GM21390 (cell line): ENCODE measurements at regions not wholly inside any gene's neighbourhood (a gene's known extent, or its start where the extent isn't known, plus 50 kb on each side); places are given as distances from the start of the nearest gene placed in this dataset.

Source experiments
- ATAC-seq: cut with Tn5 transposase; IDR thresholded peaks from one replicate; pipeline ENCODE4 v1.9.1; 2021; ENCODE audit not compliant: unreplicated experiment

DNA sequence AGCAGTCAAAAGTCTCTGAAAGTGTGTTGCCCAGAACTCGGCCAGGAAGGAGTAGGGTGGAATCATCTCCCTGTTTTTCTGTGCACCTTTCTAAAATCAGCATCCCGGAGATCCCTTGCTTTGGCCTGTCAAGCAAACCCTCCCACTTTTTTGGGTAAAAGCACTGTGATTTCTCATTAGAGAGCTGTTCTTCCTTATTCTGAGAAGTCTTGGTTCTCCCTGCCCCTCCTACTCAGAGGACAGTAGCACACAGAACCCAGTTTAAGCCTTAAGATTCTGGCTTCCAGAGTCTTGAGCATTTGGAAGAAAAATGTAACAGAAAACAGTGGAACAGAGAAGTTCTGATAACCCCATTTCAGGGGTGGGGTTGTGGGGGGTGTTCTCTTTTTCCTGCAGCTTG lies 52.6 kb upstream of the KATNAL1 start:
- ATAC-seq = no peak

DNA sequence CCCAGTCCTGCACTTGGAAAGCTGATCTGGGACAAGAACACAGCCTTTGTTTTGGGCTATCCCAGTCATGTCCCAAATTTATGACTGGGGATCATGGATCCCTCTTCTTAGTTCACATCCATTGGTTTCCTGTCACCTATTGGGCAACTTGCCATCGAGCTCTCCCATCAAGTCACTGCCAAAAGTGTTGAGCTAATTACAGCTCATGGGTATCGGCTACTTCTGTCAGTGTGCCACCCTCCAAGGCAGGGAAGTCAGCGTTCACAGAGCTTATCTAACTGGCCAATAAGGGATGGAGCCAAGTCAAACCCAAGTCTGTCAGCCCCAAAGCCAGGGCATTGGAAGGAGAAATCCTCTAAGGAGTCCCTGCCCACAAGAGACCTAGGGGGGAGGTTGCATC lies 53.2 kb upstream of the KATNAL1 start:
- ATAC-seq = no peak

DNA sequence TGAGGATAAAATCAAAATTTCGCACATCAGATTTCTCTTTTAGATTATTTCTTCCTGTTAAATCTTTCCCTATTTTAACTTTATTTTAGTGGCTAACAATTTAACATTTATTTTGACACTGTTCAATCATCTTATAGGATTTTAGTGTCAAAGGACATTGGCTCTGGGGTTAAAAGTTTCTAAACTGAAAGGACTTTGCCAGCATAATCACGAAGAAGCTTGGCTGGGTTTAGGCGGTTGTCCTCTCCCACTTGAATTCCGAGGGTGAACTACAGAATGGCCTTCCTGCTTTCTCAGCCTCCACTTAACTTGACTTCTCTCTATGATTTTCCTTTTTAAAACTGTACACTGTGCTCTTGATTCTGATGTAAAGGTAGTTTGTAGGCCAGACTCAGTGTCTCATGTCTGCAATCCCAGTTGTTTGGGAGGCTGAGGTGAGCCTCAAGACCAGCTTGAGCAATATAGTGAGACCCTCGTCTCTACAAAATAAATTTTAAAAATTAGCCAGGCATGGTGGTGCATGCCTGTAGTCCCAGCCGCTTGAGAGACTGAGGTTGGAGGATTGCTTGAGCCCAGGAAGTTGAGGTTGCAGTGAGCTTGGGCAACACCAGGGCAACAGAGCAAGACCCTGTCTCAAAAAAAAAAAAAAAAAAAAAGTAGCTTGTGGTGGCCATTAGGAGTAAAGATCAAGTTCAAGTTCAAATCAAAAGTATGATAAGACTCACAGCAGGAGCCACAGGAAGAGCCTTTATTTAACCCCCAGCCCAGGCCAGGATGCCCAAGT lies 54.8 kb upstream of the KATNAL1 start:
- no peak for ATAC-seq

DNA sequence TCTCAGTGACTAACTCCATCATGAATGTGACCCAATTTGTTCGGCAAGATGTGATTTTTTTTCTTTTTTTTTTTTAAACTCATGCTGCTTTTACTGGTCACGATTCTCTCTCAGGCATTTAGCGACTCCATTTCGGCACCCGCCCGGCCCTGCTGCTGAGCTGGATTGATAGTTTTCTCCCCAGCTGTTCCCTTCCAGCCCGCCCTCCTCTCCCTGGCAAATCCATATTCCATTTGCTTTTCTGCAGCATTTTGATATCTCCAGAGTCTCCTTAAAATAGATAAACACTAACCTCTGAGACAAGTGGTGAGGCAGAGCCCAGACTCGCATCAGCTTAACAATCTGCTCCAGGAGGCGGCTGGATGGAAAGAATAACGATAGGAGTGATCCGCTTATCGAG lies 55.5 kb upstream of the KATNAL1 start:
- ATAC-seq = no peak

DNA sequence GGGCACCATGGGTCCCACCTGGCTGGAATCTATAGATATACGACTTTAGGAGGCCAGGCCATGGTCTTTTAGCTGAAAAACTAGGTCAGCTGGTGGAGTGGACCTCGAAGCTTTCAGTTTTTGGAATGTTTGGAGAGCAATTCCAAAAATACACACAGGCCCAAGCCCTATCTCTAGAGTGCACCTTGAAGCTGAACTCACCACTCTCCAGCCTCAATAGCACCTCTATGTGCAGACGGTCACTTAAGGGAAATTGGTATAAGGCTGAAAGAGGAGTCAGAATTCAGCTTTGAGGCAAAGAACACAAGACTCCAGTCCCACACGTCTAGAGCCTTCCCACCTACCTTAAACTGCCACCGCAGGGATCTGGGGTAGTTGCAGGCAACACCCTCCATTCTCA lies 56.4 kb upstream of the KATNAL1 start:
- no peak for ATAC-seq

DNA sequence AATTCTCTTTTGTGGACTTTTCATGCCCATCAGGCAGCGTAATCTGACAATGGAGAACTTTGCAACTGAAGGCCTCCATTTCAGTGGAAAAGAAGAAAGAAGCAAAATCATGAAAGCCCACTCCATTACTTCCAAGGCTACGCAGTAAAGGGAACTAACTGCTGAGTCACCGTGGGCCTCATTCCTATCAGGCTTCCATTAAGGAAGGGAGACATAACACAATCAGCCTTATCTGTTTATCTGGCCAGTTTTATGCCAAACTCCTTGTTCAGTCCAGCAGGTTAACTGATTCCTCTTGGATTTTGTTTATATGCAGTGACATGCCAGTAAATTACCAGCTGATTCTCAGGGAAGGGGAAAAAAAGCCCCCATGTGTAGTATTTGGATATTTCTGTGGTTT lies 56.8 kb upstream of the KATNAL1 start:
- no peak for ATAC-seq

DNA sequence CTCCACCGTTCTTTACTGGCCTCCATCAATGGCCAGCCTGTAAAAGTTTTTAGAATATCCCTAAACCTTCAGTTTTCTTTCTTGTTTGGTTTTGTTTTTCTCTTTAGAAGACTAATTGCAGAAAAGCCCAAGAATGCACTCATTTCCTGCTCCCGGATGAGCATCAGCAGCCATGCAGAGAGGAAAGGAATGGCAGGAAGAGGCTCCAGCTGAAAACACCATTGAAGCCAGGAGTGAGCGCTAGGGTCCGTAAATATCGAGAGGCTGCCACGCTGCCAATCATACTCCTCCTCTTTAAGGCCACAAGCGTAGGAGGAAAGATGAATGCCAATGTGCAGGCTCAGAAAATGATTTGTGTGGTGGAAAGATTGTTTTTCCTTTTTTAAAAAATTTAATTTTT lies 57.4 kb upstream of the UBE2L5 start:
- no peak for ATAC-seq

DNA sequence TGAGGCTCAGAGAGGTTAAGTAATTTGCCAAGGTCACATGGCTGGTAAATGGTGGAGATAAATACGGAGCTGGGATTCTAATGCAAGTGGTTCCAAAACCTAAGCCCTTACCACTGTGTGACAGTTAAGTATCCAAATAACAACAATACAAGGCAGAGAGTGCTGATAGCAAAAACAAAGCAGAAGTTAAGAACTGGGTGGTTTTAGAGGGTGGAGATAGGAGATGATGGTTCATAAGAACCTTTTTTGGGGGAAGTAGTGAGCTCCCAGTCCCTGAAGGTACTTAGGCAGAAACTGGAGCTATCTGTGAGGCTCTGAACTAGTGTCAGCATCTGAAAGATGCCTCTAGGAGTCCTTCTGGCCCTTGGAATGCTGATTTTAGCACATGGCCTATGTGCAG lies 56.2 kb upstream of the UBE2L5 start:
- ATAC-seq = no peak

DNA sequence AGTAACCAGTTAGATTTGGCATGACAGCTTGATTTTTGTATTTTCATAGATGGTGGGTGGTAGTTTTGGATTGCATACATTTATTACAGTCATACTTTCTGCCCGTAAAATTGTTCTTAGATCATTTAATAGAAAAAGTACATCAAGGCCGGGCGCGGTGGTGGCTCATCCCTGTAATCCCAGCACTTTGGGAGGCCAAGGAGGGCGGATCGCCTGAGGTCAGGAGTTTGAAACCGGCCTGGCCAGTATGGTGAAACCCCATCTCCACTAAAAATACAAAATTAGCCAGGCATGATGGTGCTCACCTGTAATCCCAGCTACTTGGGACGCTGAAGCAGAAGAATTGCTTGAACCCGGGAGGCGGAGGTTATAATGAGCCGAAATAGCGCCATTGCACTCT lies 55.0 kb upstream of the UBE2L5 start:
- no peak for ATAC-seq

DNA sequence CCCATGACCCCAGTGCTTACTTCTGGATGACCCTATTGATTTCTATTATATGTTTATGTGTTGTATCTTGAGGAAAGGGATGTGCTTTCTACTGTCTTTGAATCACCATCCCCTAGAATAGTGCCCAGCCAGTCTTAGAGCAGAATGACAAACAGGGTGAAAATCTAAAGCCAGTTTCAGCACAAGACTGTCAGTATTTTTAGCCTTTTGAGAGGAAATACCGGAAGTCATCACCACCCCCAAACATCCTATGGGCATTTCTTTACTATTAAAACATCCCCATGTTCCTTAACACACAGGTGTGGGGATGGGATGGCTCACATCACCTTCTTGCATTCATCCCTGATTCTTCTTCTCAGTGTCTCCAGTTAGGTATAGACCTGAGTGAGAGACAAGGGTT lies 52.1 kb upstream of the UBE2L5 start:
- ATAC-seq = no peak

DNA sequence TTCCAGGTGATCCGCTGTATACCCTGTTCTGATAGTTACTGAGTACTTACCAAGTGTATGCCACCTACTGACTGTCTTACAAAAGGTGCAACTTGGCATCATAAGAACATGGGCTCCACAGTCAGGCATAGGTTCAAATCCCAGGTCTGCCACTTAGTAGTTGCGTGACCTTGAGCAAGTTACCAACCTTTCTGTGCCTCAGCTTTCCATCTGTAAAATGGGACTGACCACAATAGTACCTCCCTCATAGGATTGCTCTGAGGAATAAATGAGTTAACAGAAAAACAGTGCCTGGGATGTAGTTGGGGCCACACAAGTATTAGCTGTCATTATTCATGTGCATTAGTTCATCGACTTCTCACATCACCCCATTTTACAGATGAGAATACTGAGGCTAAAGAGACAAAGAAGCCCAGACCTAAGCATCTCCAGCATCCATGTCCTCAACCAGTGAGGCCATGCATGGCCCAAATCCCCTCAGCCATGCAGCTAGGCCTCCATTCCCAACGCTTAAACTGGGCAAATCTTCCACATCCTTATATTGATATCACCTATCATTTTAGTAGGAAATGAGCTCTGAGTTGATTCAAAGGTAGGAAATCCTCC lies 51.3 kb upstream of the UBE2L5 start:
- no peak for ATAC-seq

DNA sequence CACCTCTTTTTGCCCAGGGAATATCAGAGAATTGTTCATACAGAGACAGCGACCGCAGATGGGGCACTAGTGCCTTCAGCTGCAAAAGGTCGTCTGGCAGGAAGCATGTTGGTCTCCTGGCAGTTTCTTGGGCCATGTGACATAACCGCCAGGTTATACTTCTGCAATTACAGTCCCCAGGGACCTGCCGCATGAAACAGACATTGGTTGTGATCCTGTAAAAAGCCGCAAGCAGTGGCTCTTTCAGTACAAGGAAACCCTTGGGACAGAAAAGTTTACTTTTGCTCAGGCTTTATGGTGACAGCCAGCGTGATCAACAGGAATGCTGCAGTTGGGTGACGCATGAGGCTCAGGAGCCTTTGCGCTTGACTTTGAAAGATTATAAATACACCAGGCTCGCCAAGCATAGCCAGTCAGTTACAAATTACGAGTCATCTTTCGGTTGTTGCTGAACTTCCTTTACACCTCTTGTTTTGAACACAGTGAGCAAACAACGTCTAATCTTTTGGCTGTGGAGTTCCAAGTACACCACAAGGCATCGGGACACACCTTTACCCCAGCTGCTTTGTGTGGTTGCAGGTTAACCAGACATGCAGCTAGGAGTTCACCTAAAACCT lies 50.5 kb upstream of the UBE2L5 start:
- ATAC-seq = peak; percentile 62
